HEK293 (cell line): ENCODE measurements at regions not wholly inside any gene's neighbourhood (a gene's known extent, or its start where the extent isn't known, plus 50 kb on each side); places are given as distances from the start of the nearest gene placed in this dataset.
"Not testable (repeated sequence)": the region's sequence is repeated elsewhere in the genome, so short reads cannot be mapped to it uniquely, and the experiment has no call there.

Experiments used
- CTCF ChIA-PET: fragments of 350-600 bp; formaldehyde crosslinking; extraction: SDS; loops from one replicate; lab custom pipeline; 2021; ENCODE audit warnings: antibody characterized with exemption; lab: Yijun Ruan, JAX
- POLR2A ChIA-PET: fragments of 300-600 bp; formaldehyde crosslinking; extraction: SDS; loops from one replicate; lab custom pipeline; 2020; ENCODE audit warnings: antibody characterized with exemption, inconsistent platforms; lab: Yijun Ruan, JAX
- H3K27ac ChIP-seq: fragments of 200-500 bp; sonication (Bioruptor generic); 2 replicates; pipeline ENCODE4 v1.5.1; 2014; ENCODE audit warnings: low read depth, low read length, control low read depth, inconsistent platforms; ENCODE audit errors: extremely low read depth
- H3K36me3 ChIP-seq, 2 experiments: fragments of 200-500 bp in 1 of 2; sonication (Bioruptor generic) in 1 of 2; 1 replicate in 1 of 2; 2 replicates in 1 of 2; pipeline ENCODE4 v1.5.1; 2014 to 2017; ENCODE audit warnings: inconsistent platforms in 2 of 2, low read length in 2 of 2; ENCODE audit not compliant: control insufficient read depth in 2 of 2, insufficient read depth in 1 of 2
- H3K4me1 ChIP-seq: fragments of 200-500 bp; sonication (Bioruptor generic); 2 replicates; pipeline ENCODE4 v1.5.1; 2014; ENCODE audit warnings: mild to moderate bottlenecking, low read length, inconsistent platforms; ENCODE audit not compliant: control insufficient read depth, insufficient read depth
- H3K4me3 ChIP-seq: 2 replicates; pipeline ENCODE4 v1.5.1; 2011; ENCODE audit warnings: low read depth, mild to moderate bottlenecking, control low read depth, low read length, moderate library complexity
- H3K9me3 ChIP-seq: fragments of 200-500 bp; sonication (Bioruptor generic); 2 replicates; pipeline ENCODE4 v1.5.1; 2014; ENCODE audit warnings: low read depth, low read length, inconsistent platforms; ENCODE audit not compliant: control insufficient read depth, insufficient read depth
- REST ChIP-seq: fragments of 450-650 bp; formaldehyde crosslinking; IDR thresholded peaks from 2 replicates; pipeline ENCODE4 v1.5.1; 2016; ENCODE audit warnings: missing biosample characterization, missing genetic modification characterization
- ZFP3 ChIP-seq: fragments of 450-650 bp; formaldehyde crosslinking; IDR thresholded peaks from 2 replicates; pipeline ENCODE4 v1.5.1; 2016; ENCODE audit warnings: low read depth, missing biosample characterization, missing genetic modification characterization
- ZNF146 ChIP-seq: fragments of 450-650 bp; formaldehyde crosslinking; IDR thresholded peaks from 2 replicates; pipeline ENCODE4 v1.5.1; 2016; ENCODE audit warnings: missing biosample characterization, missing genetic modification characterization
- ZNF747 ChIP-seq: fragments of 450-650 bp; formaldehyde crosslinking; IDR thresholded peaks from 2 replicates; pipeline ENCODE4 v1.5.1; 2016; ENCODE audit warnings: missing biosample characterization, missing genetic modification characterization
- TF ChIP-seq, protein P1 (sequence below): fragments of 450-650 bp; formaldehyde crosslinking; IDR thresholded peaks from 2 replicates; pipeline ENCODE4 v1.5.1; 2016; ENCODE audit warnings: missing biosample characterization, missing genetic modification characterization
- TF ChIP-seq, protein P2 (sequence below): fragments of 450-650 bp; formaldehyde crosslinking; IDR thresholded peaks from 2 replicates; pipeline ENCODE4 v1.5.1; 2016; ENCODE audit warnings: missing biosample characterization, missing genetic modification characterization, borderline replicate concordance
- TF ChIP-seq, protein P3 (sequence below): fragments of 450-650 bp; formaldehyde crosslinking; IDR thresholded peaks from 2 replicates; pipeline ENCODE4 v1.5.1; 2016; ENCODE audit warnings: missing biosample characterization, missing genetic modification characterization

DNA sequence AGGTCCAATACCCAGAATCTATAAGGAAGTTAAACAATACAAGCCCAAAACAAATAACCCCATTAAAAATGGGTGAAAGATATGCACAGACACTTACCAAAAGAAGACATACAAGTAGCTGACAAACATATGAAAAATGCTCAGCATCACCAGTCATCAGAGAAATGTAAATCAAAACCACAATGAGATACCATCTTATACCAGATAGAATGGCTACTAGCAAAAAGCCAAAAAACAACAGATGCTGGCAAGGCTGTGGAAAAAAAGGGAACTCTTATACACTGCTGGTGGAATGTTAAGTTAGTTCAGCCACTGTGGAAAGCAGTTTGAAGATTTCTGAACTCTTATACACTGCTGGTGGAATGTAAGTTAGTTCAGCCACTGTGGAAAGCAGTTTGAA lies 331.1 kb downstream of the KIF20B start:
- Histone ChIP-seq H3K9me3 (no peaks in the 10 kb centered on the region), H3K36me3 (no peaks in the 10 kb centered on the region), H3K4me3 (no peak overlapping the region), H3K4me1 (no peaks in the 10 kb centered on the region), H3K27ac (no peak overlapping the region)
- ChIA-PET CTCF (no interaction called here), POLR2A (no interaction called here)
- TF ChIP-seq ZFP3 (tag by site-specific recombination) (no peak), REST (no peak), ZNF747 (tag by site-specific recombination) (no peak)
- TF ChIP-seq, protein P1, sequence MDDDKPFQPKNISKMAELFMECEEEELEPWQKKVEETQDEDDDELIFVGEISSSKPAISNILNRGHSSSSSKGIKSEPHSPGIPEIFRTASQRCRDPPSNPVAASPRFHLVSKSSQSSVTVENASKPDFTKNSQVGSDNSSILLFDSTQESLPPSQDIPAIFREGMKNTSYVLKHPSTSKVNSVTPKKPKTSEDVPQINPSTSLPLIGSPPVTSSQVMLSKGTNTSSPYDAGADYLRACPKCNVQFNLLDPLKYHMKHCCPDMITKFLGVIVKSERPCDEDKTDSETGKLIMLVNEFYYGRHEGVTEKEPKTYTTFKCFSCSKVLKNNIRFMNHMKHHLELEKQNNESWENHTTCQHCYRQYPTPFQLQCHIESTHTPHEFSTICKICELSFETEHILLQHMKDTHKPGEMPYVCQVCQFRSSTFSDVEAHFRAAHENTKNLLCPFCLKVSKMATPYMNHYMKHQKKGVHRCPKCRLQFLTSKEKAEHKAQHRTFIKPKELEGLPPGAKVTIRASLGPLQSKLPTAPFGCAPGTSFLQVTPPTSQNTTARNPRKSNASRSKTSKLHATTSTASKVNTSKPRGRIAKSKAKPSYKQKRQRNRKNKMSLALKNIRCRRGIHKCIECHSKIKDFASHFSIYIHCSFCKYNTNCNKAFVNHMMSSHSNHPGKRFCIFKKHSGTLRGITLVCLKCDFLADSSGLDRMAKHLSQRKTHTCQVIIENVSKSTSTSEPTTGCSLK (tag by site-specific recombination): no peak
- TF ChIP-seq, protein P2, sequence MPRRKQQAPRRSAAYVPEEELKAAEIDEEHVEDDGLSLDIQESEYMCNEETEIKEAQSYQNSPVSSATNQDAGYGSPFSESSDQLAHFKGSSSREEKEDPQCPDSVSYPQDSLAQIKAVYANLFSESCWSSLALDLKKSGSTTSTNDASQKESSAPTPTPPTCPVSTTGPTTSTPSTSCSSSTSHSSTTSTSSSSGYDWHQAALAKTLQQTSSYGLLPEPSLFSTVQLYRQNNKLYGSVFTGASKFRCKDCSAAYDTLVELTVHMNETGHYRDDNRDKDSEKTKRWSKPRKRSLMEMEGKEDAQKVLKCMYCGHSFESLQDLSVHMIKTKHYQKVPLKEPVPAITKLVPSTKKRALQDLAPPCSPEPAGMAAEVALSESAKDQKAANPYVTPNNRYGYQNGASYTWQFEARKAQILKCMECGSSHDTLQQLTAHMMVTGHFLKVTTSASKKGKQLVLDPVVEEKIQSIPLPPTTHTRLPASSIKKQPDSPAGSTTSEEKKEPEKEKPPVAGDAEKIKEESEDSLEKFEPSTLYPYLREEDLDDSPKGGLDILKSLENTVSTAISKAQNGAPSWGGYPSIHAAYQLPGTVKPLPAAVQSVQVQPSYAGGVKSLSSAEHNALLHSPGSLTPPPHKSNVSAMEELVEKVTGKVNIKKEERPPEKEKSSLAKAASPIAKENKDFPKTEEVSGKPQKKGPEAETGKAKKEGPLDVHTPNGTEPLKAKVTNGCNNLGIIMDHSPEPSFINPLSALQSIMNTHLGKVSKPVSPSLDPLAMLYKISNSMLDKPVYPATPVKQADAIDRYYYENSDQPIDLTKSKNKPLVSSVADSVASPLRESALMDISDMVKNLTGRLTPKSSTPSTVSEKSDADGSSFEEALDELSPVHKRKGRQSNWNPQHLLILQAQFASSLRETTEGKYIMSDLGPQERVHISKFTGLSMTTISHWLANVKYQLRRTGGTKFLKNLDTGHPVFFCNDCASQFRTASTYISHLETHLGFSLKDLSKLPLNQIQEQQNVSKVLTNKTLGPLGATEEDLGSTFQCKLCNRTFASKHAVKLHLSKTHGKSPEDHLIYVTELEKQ (tag by site-specific recombination): no peak

- POLR2A ChIA-PET: not testable (repeated sequence)
Measured at GRCh38 chr10:90034862-90035261, 333.5 kb downstream of the KIF20B start.

More at GRCh38 chr10:90034862-90035261, 333.5 kb downstream of the KIF20B start:
- TF ChIP-seq, protein P3, sequence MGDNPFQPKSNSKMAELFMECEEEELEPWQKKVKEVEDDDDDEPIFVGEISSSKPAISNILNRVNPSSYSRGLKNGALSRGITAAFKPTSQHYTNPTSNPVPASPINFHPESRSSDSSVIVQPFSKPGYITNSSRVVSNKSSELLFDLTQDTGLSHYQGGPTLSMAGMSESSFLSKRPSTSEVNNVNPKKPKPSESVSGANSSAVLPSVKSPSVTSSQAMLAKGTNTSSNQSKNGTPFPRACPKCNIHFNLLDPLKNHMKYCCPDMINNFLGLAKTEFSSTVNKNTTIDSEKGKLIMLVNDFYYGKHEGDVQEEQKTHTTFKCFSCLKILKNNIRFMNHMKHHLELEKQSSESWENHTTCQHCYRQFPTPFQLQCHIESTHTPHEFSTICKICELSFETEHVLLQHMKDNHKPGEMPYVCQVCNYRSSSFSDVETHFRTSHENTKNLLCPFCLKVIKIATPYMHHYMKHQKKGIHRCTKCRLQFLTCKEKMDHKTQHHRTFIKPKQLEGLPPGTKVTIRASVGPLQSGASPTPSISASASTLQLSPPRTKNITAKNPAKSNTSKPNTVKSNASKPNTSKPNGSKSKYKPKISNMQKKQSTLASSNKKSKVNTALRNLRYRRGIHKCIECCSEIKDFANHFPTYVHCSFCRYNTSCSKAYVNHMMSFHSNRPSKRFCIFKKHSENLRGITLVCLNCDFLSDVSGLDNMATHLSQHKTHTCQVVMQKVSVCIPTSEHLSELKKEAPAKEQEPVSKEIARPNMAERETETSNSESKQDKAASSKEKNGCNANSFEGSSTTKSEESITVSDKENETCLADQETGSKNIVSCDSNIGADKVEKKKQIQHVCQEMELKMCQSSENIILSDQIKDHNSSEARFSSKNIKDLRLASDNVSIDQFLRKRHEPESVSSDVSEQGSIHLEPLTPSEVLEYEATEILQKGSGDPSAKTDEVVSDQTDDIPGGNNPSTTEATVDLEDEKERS (tag by site-specific recombination): peak; percentile 67; the same call in 1 of the 2 replicates
- TF ChIP-seq ZNF146 (tag by site-specific recombination): peak; percentile 68; the same call in 1 of the 2 replicates
- TF ChIP-seq, all 188 proteins: peak for 2; not testable (repeated sequence) for 186
- CTCF ChIA-PET, H3K27ac ChIP-seq, H3K4me3 ChIP-seq, H3K4me1 ChIP-seq, H3K36me3 ChIP-seq, H3K9me3 ChIP-seq: not testable (repeated sequence)
